Upper lobe of left lung (tissue), 6 donors: ENCODE measurements at regions not wholly inside any gene's neighbourhood (a gene's known extent, or its start where the extent isn't known, plus 50 kb on each side); places are given as distances from the start of the nearest gene placed in this dataset.

Source experiments
- ATAC-seq, 2 donors: fragments of 200-7000 bp; cut with Tn5 transposase; one replicate each; pipeline ENCODE4 v1.9.1; 2022; ENCODE audit warnings: mild to moderate bottlenecking in 2 of 2, moderate library complexity in 2 of 2; ENCODE audit not compliant: low FRiP score in 2 of 2
- DNase-seq, 2 donors: peaks; one replicate each; pipeline ENCODE4 v3.0.0-alpha.2; 2019 to 2020
- H3K27ac ChIP-seq, 4 donors: fragments of 200-600 bp; sonication (generic); one replicate each; pipeline ENCODE4 v1.5.1; 2016 to 2019
- H3K27me3 ChIP-seq, 4 donors: fragments of 200-600 bp; sonication (generic); one replicate each; pipeline ENCODE4 v1.5.1; 2017 to 2019
- H3K36me3 ChIP-seq, 4 donors: fragments of 200-600 bp; sonication (generic); one replicate each; pipeline ENCODE4 v1.5.1; 2016 to 2019
- H3K4me1 ChIP-seq, 4 donors: fragments of 200-600 bp; sonication (generic); one replicate each; pipeline ENCODE4 v1.5.1; 2018 to 2019
- H3K4me3 ChIP-seq, 4 donors: fragments of 200-600 bp; sonication (generic); one replicate each; pipeline ENCODE4 v1.5.1; 2017 to 2019; ENCODE audit warnings: mild to moderate bottlenecking in 2 of 4, moderate library complexity in 1 of 4
- H3K9me3 ChIP-seq, 4 donors: fragments of 200-600 bp; sonication (generic); one replicate each; pipeline ENCODE4 v1.5.1; 2018 to 2019
- EP300 ChIP-seq, 4 donors: sonication (generic); formaldehyde crosslinking; IDR thresholded peaks; one replicate each; pipeline ENCODE4 v1.5.1; 2017; ENCODE audit warnings: antibody characterized with exemption in 4 of 4, control low read depth in 2 of 4
- POLR2A ChIP-seq, 4 donors: fragments of 450-650 bp; IDR thresholded peaks; one replicate each; pipeline ENCODE4 v1.5.1; 2016 to 2017; ENCODE audit warnings: antibody characterized with exemption in 4 of 4, mild to moderate bottlenecking in 2 of 4
- POLR2AphosphoS5 ChIP-seq, 2 donors: sonication (generic); formaldehyde crosslinking; IDR thresholded peaks; one replicate each; pipeline ENCODE4 v1.5.1; 2017; ENCODE audit warnings: antibody characterized with exemption in 2 of 2
- WGBS, 2 donors: methylation state at CpG; one replicate each; pipeline ENCODE4 v1.1.5; 2017 to 2018; 5-methylcytosine and 5-hydroxymethylcytosine counted together
- TF ChIP-seq, protein P1 (sequence below), 6 experiments: fragments of 450-650 bp in 4 of 6; fragments of 200-600 bp in 2 of 6; sonication (generic) in 2 of 6; IDR thresholded peaks; one replicate each; pipeline ENCODE4 v1.5.1; 2016 to 2019; ENCODE audit warnings: antibody characterized with exemption in 6 of 6
- donor health status: DM: no; HTN: no; CAD: no; lungs with moderate emphysema.
- donor health status: DM: no; HTN: yes; CAD: no; lungs with severe emphysema.

DNA sequence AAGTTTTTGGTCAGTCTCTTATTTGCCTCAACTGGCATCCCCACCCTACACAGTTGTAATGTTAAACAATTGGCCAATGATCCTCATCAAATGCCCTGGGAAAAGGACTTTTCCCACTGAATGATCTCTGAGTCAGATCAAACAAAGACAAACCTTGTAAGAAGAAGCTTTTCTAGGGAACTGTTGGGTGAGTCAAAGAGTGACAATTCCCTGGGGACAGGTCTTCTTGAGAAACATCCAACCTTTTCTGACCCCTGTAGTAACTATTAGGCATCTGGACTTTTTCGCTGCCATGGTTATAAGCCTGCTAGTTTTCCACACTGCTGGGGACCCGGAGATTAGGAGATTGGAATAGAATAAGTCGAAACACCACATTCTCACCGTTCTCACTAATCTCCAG lies 789.8 kb upstream of the API5 start:
- H3K4me1 ChIP-seq: no peaks in the 10 kb centered on the region
- no peak overlapping the region for H3K4me3 ChIP-seq
- H3K27ac ChIP-seq: no peak overlapping the region
- ATAC-seq (no peak), DNase-seq (no peak)
- H3K9me3 ChIP-seq: no peaks in the 10 kb centered on the region
- H3K27me3 ChIP-seq: no peaks in the 10 kb centered on the region
- TF ChIP-seq POLR2A (IDR thresholded peaks at IDR 0.05) (no peak), EP300 (IDR thresholded peaks at IDR 0.05) (no peak), POLR2AphosphoS5 (IDR thresholded peaks at IDR 0.05) (no peak)
- TF ChIP-seq, protein P1, sequence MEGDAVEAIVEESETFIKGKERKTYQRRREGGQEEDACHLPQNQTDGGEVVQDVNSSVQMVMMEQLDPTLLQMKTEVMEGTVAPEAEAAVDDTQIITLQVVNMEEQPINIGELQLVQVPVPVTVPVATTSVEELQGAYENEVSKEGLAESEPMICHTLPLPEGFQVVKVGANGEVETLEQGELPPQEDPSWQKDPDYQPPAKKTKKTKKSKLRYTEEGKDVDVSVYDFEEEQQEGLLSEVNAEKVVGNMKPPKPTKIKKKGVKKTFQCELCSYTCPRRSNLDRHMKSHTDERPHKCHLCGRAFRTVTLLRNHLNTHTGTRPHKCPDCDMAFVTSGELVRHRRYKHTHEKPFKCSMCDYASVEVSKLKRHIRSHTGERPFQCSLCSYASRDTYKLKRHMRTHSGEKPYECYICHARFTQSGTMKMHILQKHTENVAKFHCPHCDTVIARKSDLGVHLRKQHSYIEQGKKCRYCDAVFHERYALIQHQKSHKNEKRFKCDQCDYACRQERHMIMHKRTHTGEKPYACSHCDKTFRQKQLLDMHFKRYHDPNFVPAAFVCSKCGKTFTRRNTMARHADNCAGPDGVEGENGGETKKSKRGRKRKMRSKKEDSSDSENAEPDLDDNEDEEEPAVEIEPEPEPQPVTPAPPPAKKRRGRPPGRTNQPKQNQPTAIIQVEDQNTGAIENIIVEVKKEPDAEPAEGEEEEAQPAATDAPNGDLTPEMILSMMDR (IDR thresholded peaks at IDR 0.05): no peak
- H3K36me3 ChIP-seq: no peaks in the 10 kb centered on the region
- 78 to 83% methylated on average over 4 of the region's 4 CpGs for WGBS, 2 donors

DNA sequence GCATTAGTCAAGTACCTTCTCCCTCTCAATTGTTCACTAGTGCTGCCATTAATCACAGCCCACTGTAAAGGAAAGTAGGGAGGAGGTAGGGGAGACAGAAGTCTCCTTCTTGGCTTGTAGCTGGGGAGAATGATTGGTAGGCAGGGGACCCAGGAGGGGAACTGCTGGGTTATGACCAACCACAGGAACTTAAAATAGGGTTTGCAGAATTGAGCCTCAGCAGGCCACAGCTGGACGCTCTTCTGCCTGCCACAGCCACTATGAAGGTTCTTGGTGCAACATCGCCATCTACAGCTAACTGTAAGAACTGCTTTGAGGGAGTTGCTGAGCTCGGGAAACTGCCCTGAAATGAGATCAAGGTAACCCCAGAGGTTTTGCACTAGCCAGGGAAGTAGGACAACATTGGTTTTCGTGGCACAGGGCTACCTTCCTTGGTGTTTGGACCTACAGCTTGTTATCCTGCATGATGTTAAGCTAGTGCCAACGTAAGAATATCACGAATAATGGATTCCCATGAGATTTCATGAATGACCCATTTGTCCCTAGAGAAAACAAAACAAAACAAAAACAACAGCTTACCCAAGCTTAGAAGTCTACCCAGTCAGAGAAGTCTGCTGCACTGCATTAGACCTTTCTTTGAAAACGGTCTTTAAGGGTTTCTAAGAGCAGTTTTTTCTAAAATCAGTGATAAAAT lies 787.1 kb upstream of the API5 start:
- no peak overlapping the region for H3K27ac ChIP-seq
- H3K9me3 ChIP-seq: no peaks in the 10 kb centered on the region
- no peak overlapping the region for H3K4me3 ChIP-seq
- peak in 1 of 2 donors; percentile 26 for DNase-seq
- H3K36me3 ChIP-seq: no peaks in the 10 kb centered on the region
- 6 to 7% methylated on average over 6 to 7 of the region's 7 CpGs for WGBS, 2 donors
- ATAC-seq: peak; percentile 51 to 79
- no peaks in the 10 kb centered on the region for H3K4me1 ChIP-seq
- no peak for TF ChIP-seq POLR2AphosphoS5 (IDR thresholded peaks at IDR 0.05)
- no peak for TF ChIP-seq EP300 (IDR thresholded peaks at IDR 0.05)
- TF ChIP-seq POLR2A (IDR thresholded peaks at IDR 0.05): no peak
- TF ChIP-seq, protein P1 (IDR thresholded peaks at IDR 0.05): peak; percentile 11 to 75 (median 56)
- H3K27me3 ChIP-seq: no peaks in the 10 kb centered on the region

DNA sequence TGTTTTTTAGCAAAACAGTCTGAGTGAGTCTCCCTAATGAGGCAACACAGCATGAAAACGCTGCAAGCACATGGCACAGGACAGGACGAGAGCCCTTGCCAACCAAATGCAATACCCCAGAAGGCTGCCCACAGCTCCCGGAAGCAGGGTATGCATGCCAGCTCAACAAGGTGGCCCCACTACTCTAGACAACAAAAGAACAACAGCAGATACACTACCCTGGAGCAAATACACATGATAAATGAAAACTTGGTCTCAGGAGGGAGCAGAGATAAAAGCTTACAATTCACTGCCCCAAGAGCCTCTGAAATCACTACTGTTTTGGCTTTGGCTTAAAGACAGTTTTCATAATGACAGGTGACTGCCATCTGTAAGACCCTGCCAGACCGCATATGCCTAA lies 785.4 kb upstream of the API5 start:
- 44 to 83% methylated on average over 4 of the region's 4 CpGs for WGBS, 2 donors

DNA sequence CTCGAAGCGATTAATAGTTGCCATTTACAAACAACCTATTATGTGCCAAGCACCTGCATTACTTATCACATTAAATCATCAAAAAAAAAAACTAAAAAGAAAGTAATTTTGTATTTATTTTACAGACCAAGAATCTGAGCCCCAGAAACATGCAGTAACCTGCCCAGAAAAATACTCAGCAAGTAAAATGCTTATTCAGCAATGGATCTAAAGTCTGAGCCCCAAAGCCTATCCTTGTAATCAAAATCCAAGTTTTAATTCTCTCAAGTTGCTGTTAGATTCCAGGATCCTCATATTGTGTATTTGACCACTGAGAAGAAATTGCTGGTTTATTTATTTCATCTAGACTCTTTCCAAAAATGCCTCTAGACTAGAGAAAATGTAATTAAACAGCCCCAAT lies 783.3 kb upstream of the API5 start:
- H3K9me3 ChIP-seq: no peaks in the 10 kb centered on the region
- no peak overlapping the region for H3K27ac ChIP-seq
- no peak overlapping the region for H3K4me3 ChIP-seq
- DNase-seq: no peak
- H3K27me3 ChIP-seq: no peaks in the 10 kb centered on the region
- H3K36me3 ChIP-seq: no peaks in the 10 kb centered on the region
- TF ChIP-seq POLR2A (IDR thresholded peaks at IDR 0.05) (no peak), POLR2AphosphoS5 (IDR thresholded peaks at IDR 0.05) (no peak), EP300 (IDR thresholded peaks at IDR 0.05) (no peak)
- TF ChIP-seq, protein P1 (IDR thresholded peaks at IDR 0.05): no peak
- ATAC-seq: no peak
- WGBS, 2 donors: 95 to 98% methylated on average over 2 of the region's 2 CpGs
- H3K4me1 ChIP-seq: no peaks in the 10 kb centered on the region

More for the DNA sequence above, 785.4 kb upstream of the API5 start:
- Histone ChIP-seq H3K4me1 (no peaks in the 10 kb centered on the region), H3K27ac (no peak overlapping the region), H3K9me3 (no peaks in the 10 kb centered on the region), H3K27me3 (no peaks in the 10 kb centered on the region), H3K4me3 (no peak overlapping the region), H3K36me3 (no peaks in the 10 kb centered on the region)
- TF ChIP-seq, protein P1 (IDR thresholded peaks at IDR 0.05): no peak
- TF ChIP-seq POLR2AphosphoS5 (IDR thresholded peaks at IDR 0.05): no peak
- no peak for TF ChIP-seq EP300 (IDR thresholded peaks at IDR 0.05)
- TF ChIP-seq POLR2A (IDR thresholded peaks at IDR 0.05): no peak
- ATAC-seq: no peak
- DNase-seq: no peak

DNA sequence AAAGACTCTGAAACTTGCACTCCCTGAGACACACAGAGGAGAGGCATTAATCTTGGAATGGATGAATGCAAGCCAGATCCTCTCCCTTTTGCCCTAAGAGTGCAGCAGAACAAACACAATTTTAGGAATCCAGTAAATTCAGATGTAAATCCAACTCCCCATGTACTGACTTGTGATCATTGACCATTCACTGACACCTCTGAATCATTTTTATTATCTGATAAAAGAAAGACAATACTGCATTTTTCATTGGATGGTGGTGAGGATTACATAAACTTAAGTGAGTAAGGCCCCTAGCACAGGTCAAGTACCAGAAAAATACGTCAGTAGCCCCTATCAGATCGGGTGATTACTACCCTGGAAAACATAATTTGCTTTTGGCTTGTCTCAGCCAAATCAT lies 782.9 kb upstream of the API5 start:
- H3K4me1 ChIP-seq: no peaks in the 10 kb centered on the region
- no peaks in the 10 kb centered on the region for H3K36me3 ChIP-seq
- no peak for ATAC-seq
- TF ChIP-seq POLR2A (IDR thresholded peaks at IDR 0.05) (no peak), EP300 (IDR thresholded peaks at IDR 0.05) (no peak), POLR2AphosphoS5 (IDR thresholded peaks at IDR 0.05) (no peak)
- H3K9me3 ChIP-seq: no peaks in the 10 kb centered on the region
- no peak overlapping the region for H3K4me3 ChIP-seq
- DNase-seq: no peak
- WGBS, 2 donors: 48 to 61% methylated on average over 2 of the region's 2 CpGs
- H3K27me3 ChIP-seq: no peaks in the 10 kb centered on the region
- H3K27ac ChIP-seq: no peak overlapping the region
